ENCODE measurements at regions not wholly inside any gene's neighbourhood (a gene's known extent, or its start where the extent isn't known, plus 50 kb on each side); places are given as distances from the start of the nearest gene placed in this dataset.

GRCh38 chr2:58425368-58425767, 184.2 kb upstream of the FANCL start:
- TF ChIP-seq CTCF (IDR thresholded peaks at IDR 0.05) = no peak
- no peak for TF ChIP-seq EP300 (IDR thresholded peaks at IDR 0.05; ENCODE audit: low read depth)
- no peak for TF ChIP-seq POLR2AphosphoS5 (IDR thresholded peaks at IDR 0.05)
- TF ChIP-seq POLR2A (IDR thresholded peaks at IDR 0.05) = no peak

Data from transverse colon (tissue), 4 donors.